ENCODE measurements at regions not wholly inside any gene's neighbourhood (a gene's known extent, or its start where the extent isn't known, plus 50 kb on each side); places are given as distances from the start of the nearest gene placed in this dataset.
"Not testable (repeated sequence)": the region's sequence is repeated elsewhere in the genome, so short reads cannot be mapped to it uniquely, and the experiment has no call there.

DNA sequence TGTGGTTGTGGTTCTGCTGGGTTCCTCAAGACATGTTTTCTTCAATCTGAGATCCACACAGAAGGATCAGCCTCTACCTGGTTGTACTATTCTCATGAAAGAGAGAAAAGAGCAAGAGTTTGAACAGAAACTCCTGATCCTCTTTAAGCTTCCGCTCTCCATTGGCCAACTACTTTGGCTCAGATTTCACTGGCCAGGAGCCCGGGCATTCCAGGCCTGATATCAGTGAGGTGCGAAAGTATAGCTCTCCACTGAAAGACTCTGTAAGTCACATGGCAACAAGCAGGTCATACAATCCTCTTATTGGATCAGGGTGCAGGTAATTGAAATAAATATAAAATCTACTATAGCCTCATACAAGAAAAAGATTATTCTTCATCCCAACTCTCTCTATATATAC lies 920.5 kb downstream of the TLE4 start:
- DNase-seq: no peak
- no peak overlapping the region for H3K27ac ChIP-seq (ENCODE audit: low read length)
- H3K27me3 ChIP-seq (ENCODE audit: low read length): no peaks in the 10 kb centered on the region
- no peaks in the 10 kb centered on the region for H3K4me1 ChIP-seq (ENCODE audit: low read length)
- peaks cover 40% of the 10 kb centered on the region for H3K9me3 ChIP-seq (ENCODE audit: low read length)
- no peaks in the 10 kb centered on the region for H4K20me1 ChIP-seq (ENCODE audit: insufficient read depth, low read depth, low read length)
- H3K9ac ChIP-seq (ENCODE audit: low read length): no peak overlapping the region
- H3K4me2 ChIP-seq (ENCODE audit: low read depth, low read length, poor library complexity, severe bottlenecking): no peak overlapping the region
- no peaks in the 10 kb centered on the region for H3K9me2 ChIP-seq (replicated peaks; ENCODE audit: insufficient read depth, low read length)
- H3K4me3 ChIP-seq (ENCODE audit: low read length): no peak overlapping the region
- H2AFZ ChIP-seq (ENCODE audit: low read length): no peak overlapping the region
- H3K36me3 ChIP-seq (ENCODE audit: insufficient read depth, low read length): no peaks in the 10 kb centered on the region
- no peaks in the 10 kb centered on the region for H3K79me2 ChIP-seq (ENCODE audit: low read length)

DNA sequence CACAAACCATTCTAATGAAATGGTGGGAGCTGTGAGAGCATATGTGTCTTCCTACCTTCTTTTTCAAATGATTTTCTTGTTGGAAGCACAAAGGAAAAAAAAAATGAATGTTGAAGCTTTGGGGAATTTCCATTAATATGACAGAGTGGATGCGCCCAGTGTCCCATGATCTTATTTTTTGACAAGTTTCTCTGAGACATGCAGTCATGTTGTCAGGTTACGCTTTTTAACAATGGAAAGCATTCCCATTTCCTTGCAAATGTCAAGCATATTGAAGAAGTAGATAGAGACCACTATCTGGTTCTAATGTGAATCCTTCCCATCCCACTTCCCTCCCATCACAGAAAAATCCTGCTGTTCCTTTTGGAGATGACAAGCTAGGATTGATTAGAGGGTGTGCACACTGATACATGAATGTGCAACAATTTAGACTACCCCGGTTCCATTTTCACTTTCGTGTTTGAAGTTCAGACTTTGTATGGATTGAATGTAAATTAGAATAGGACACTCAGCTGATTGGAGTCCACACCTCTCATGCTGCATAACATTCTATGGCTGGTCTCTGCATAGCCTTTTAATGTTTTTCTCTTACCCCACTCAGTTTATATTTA lies 919.4 kb downstream of the TLE4 start:
- Histone ChIP-seq H3K4me2 (ENCODE audit: low read depth, low read length, poor library complexity, severe bottlenecking) (no peak overlapping the region), H3K79me2 (ENCODE audit: low read length) (no peaks in the 10 kb centered on the region), H3K9me2 (replicated peaks; ENCODE audit: insufficient read depth, low read length) (no peaks in the 10 kb centered on the region), H3K27ac (ENCODE audit: low read length) (no peak overlapping the region), H3K9me3 (ENCODE audit: low read length) (peaks cover 46% of the 10 kb centered on the region), H3K4me1 (ENCODE audit: low read length) (no peaks in the 10 kb centered on the region), H3K9ac (ENCODE audit: low read length) (no peak overlapping the region), H3K4me3 (ENCODE audit: low read length) (no peak overlapping the region), H3K27me3 (ENCODE audit: low read length) (no peaks in the 10 kb centered on the region), H3K36me3 (ENCODE audit: insufficient read depth, low read length) (no peaks in the 10 kb centered on the region), H4K20me1 (ENCODE audit: insufficient read depth, low read depth, low read length) (no peaks in the 10 kb centered on the region), H2AFZ (ENCODE audit: low read length) (no peak overlapping the region)
- DNase-seq: no peak

DNA sequence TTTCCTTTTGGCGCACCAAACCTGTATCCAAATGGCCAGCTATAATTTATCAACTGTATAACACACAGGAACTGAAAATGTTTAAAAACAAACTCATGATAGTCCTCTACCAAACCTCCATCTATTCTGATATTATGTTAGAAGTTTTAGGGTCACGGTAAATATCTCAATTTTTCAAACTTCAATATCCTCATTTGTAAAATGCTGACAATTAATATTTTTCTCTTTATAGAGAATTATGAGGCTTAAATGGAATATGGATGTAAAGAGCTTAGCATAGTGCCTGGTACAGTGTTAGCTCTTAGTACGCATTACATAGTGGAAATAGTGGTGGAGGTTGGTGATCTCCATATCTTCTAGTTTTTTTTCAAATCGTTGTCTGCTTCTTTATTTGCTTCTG lies 917.6 kb downstream of the TLE4 start:
- no peak overlapping the region for H3K4me2 ChIP-seq (ENCODE audit: low read depth, low read length, poor library complexity, severe bottlenecking)
- H3K36me3 ChIP-seq (ENCODE audit: insufficient read depth, low read length): no peaks in the 10 kb centered on the region
- no peak for DNase-seq
- H2AFZ ChIP-seq (ENCODE audit: low read length): no peak overlapping the region
- no peak overlapping the region for H3K9ac ChIP-seq (ENCODE audit: low read length)
- H3K27me3 ChIP-seq (ENCODE audit: low read length): no peaks in the 10 kb centered on the region
- H3K9me2 ChIP-seq (replicated peaks; ENCODE audit: insufficient read depth, low read length): no peaks in the 10 kb centered on the region
- no peaks in the 10 kb centered on the region for H3K79me2 ChIP-seq (ENCODE audit: low read length)
- no peaks in the 10 kb centered on the region for H4K20me1 ChIP-seq (ENCODE audit: insufficient read depth, low read depth, low read length)
- H3K27ac ChIP-seq (ENCODE audit: low read length): no peak overlapping the region
- H3K4me1 ChIP-seq (ENCODE audit: low read length): no peaks in the 10 kb centered on the region
- H3K4me3 ChIP-seq (ENCODE audit: low read length): no peak overlapping the region
- peaks cover 42% of the 10 kb centered on the region for H3K9me3 ChIP-seq (ENCODE audit: low read length)

DNA sequence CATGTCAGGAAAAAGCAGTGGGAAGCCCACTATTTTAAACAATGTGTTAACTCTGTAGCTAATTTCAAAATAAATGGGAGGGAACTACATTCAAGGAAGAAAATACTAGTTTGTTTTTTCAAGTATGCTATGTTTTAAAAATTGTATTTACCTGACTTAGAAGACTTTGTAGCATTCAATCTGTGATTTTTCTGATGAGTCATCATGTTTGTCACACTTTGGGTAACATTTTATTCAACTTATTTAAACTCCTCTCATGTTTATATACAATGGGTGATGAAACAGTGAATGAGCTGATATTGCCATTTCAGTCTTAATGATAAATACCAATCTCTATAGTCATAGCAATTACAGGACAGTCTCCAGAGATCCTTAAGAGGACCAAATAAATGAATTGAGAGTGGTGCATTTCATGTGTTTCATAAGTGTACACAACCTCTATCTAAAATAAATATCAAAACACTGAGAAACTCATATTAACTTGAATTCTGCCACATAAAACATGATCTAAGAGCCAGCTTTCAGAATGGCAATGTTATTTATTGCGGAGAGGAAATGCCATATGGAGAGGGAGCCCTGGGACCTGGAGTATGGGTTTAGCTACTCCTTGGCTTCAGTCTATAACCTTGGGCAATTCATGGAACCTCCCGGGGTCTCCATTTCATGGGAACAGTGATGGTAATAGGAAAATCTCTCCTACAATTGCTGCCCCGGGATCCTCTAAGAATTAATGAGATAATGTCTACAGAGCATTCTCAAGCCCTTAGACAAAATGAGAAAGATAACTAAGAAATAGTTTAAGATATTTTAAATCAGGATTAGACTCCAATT lies 913.9 kb downstream of the TLE4 start:
- Histone ChIP-seq H4K20me1 (ENCODE audit: insufficient read depth, low read depth, low read length) (no peaks in the 10 kb centered on the region), H3K9me3 (ENCODE audit: low read length) (peaks cover 37% of the 10 kb centered on the region), H3K79me2 (ENCODE audit: low read length) (no peaks in the 10 kb centered on the region), H2AFZ (ENCODE audit: low read length) (no peak overlapping the region), H3K36me3 (ENCODE audit: insufficient read depth, low read length) (no peaks in the 10 kb centered on the region), H3K9me2 (replicated peaks; ENCODE audit: insufficient read depth, low read length) (no peaks in the 10 kb centered on the region), H3K27me3 (ENCODE audit: low read length) (no peaks in the 10 kb centered on the region), H3K4me1 (ENCODE audit: low read length) (no peaks in the 10 kb centered on the region), H3K4me2 (ENCODE audit: low read depth, low read length, poor library complexity, severe bottlenecking) (no peak overlapping the region), H3K9ac (ENCODE audit: low read length) (no peak overlapping the region), H3K27ac (ENCODE audit: low read length) (no peak overlapping the region), H3K4me3 (ENCODE audit: low read length) (no peak overlapping the region)
- DNase-seq: no peak

DNA sequence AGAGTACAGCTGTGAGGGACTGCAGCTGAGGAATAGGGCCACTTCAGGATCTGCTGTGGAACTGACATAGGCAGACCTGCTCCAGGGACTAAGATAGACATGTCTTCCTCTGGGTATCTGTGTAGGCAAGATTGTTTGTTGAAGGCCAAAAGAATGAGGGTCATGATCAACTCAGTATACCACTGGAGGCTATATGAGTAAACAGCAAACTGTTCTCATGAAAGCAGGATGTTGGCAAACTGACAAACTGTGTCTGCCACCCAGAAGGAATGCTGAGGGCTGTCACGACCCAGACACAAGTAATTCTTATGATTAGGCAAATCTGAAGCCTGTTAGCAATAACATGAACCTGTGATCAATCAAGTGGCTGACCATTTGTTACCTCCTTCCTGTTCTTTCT lies 910.5 kb downstream of the TLE4 start:
- H3K9ac ChIP-seq (ENCODE audit: low read length); H3K27me3 ChIP-seq (ENCODE audit: low read length); H3K79me2 ChIP-seq (ENCODE audit: low read length); H3K36me3 ChIP-seq (ENCODE audit: insufficient read depth, low read length); DNase-seq; H3K4me1 ChIP-seq (ENCODE audit: low read length); H2AFZ ChIP-seq (ENCODE audit: low read length); H3K4me2 ChIP-seq (ENCODE audit: low read depth, low read length, poor library complexity, severe bottlenecking); H4K20me1 ChIP-seq (ENCODE audit: insufficient read depth, low read depth, low read length); H3K27ac ChIP-seq (ENCODE audit: low read length); H3K9me2 ChIP-seq (replicated peaks; ENCODE audit: insufficient read depth, low read length); H3K4me3 ChIP-seq (ENCODE audit: low read length): not testable (repeated sequence)
- peaks cover 28% of the 10 kb centered on the region for H3K9me3 ChIP-seq (ENCODE audit: low read length)

DNA sequence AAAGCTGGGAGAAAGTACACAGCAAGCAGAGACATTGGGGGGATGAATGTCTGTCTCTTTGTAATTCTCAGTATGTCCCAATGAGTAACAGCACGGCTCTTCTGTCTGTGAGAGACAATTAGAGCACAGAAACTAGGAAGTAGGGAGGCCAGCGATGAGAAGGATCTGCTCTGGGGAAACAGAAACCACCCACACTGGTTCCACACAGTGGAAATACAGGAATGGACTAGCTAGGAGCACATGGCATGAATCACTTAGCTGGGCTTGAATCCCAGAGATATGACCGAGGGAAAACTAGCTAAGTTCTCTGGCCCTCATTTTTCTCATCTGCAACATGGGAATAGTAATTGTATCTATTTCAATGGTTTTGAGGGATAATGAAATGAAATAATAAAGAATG lies 895.9 kb downstream of the TLE4 start:
- Histone ChIP-seq H2AFZ (ENCODE audit: low read length) (no peak overlapping the region), H3K79me2 (ENCODE audit: low read length) (no peaks in the 10 kb centered on the region), H3K4me3 (ENCODE audit: low read length) (no peak overlapping the region), H3K27ac (ENCODE audit: low read length) (no peak overlapping the region), H3K4me2 (ENCODE audit: low read depth, low read length, poor library complexity, severe bottlenecking) (no peak overlapping the region), H3K9me2 (replicated peaks; ENCODE audit: insufficient read depth, low read length) (no peaks in the 10 kb centered on the region), H3K9me3 (ENCODE audit: low read length) (peaks cover 15% of the 10 kb centered on the region), H3K27me3 (ENCODE audit: low read length) (no peaks in the 10 kb centered on the region), H3K9ac (ENCODE audit: low read length) (no peak overlapping the region), H4K20me1 (ENCODE audit: insufficient read depth, low read depth, low read length) (no peaks in the 10 kb centered on the region), H3K4me1 (ENCODE audit: low read length) (no peaks in the 10 kb centered on the region), H3K36me3 (ENCODE audit: insufficient read depth, low read length) (no peaks in the 10 kb centered on the region)
- DNase-seq: no peak

DNA sequence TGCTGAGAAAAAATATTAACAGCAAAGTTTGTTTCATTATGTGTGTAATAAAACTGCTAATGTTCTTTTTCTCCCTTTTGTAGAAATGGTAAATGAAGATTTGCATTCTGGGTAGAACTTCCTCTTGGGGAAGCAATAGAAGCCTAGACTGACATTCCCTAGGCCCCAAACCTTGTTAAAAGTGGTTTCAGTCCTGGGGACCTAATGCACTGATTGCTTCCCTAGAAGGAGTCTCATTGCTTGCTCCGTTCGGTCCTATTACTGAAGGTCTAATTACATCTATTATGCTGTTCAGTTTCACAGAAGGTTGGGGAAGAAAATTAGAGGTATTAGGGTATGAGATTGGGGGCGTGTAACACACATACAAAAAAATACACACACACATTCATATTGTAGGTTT lies 893.8 kb downstream of the TLE4 start:
- H4K20me1 ChIP-seq (ENCODE audit: insufficient read depth, low read depth, low read length): no peaks in the 10 kb centered on the region
- no peak overlapping the region for H3K27ac ChIP-seq (ENCODE audit: low read length)
- H3K36me3 ChIP-seq (ENCODE audit: insufficient read depth, low read length): no peaks in the 10 kb centered on the region
- peaks cover 12% of the 10 kb centered on the region for H3K9me3 ChIP-seq (ENCODE audit: low read length)
- no peaks in the 10 kb centered on the region for H3K79me2 ChIP-seq (ENCODE audit: low read length)
- no peaks in the 10 kb centered on the region for H3K9me2 ChIP-seq (replicated peaks; ENCODE audit: insufficient read depth, low read length)
- no peak overlapping the region for H3K4me2 ChIP-seq (ENCODE audit: low read depth, low read length, poor library complexity, severe bottlenecking)
- no peak overlapping the region for H3K9ac ChIP-seq (ENCODE audit: low read length)
- no peaks in the 10 kb centered on the region for H3K27me3 ChIP-seq (ENCODE audit: low read length)
- no peak for DNase-seq
- H3K4me1 ChIP-seq (ENCODE audit: low read length): no peaks in the 10 kb centered on the region
- no peak overlapping the region for H2AFZ ChIP-seq (ENCODE audit: low read length)
- H3K4me3 ChIP-seq (ENCODE audit: low read length): no peak overlapping the region

DNA sequence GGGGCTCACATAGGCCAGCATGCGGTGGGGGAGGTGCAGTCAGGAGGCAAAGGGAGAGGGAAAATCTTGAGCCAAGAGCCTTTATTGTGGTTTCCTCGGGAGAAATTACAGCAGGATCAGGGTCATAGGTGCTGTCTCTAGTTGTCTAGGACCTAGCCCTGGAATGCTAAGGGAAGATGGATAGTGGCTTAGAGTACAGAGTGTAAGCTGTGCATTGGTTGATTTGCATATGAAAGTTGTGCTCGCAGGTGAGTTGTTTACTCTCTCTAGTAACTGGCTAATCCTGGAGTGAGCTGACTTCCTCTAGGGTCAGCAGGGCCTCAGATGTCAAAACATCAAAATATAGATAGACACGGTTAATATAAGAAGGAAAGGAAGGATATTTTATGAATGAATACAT lies 877.7 kb downstream of the TLE4 start:
- no peak overlapping the region for H2AFZ ChIP-seq (ENCODE audit: low read length)
- H3K4me1 ChIP-seq (ENCODE audit: low read length): no peaks in the 10 kb centered on the region
- peaks cover 22% of the 10 kb centered on the region for H3K9me3 ChIP-seq (ENCODE audit: low read length)
- H3K9ac ChIP-seq (ENCODE audit: low read length): no peak overlapping the region
- no peaks in the 10 kb centered on the region for H3K9me2 ChIP-seq (replicated peaks; ENCODE audit: insufficient read depth, low read length)
- H3K4me3 ChIP-seq (ENCODE audit: low read length): no peak overlapping the region
- H3K36me3 ChIP-seq (ENCODE audit: insufficient read depth, low read length): no peaks in the 10 kb centered on the region
- no peaks in the 10 kb centered on the region for H4K20me1 ChIP-seq (ENCODE audit: insufficient read depth, low read depth, low read length)
- DNase-seq: no peak
- no peaks in the 10 kb centered on the region for H3K27me3 ChIP-seq (ENCODE audit: low read length)
- no peak overlapping the region for H3K4me2 ChIP-seq (ENCODE audit: low read depth, low read length, poor library complexity, severe bottlenecking)
- H3K79me2 ChIP-seq (ENCODE audit: low read length): no peaks in the 10 kb centered on the region
- H3K27ac ChIP-seq (ENCODE audit: low read length): no peak overlapping the region

Data from Karpas-422 (cell line).